H1 (cell line): ENCODE measurements at regions not wholly inside any gene's neighbourhood (a gene's known extent, or its start where the extent isn't known, plus 50 kb on each side); places are given as distances from the start of the nearest gene placed in this dataset.

Source experiments
- CTCF ChIA-PET: fragments of 300-600 bp; sonication (Branson Sonifier 250); formaldehyde crosslinking; loops from one replicate; lab custom pipeline; 2021; ENCODE audit not compliant: partially characterized antibody; lab: Charles Lee
- POLR2A ChIA-PET: fragments of 300-600 bp; sonication (Branson Sonifier 250); formaldehyde crosslinking; loops from one replicate; lab custom pipeline; 2021; ENCODE audit warnings: inconsistent platforms; ENCODE audit not compliant: partially characterized antibody; lab: Charles Lee
- DNase-seq, 2 experiments: peaks; one replicate each; pipeline versions ENCODE4 v3.0.0 to v3.0.0-alpha.2; 2010 to 2022; ENCODE audit warnings: low spot score in 2 of 2, low read depth in 1 of 2, mixed read lengths in 1 of 2
- FAIRE-seq: peaks from 2 replicates; lab custom pipeline; 2011; peaks lifted over from hg19 to GRCh38; lab: Jason Lieb, UNC
- H2AFZ ChIP-seq: 2 replicates; pipeline ENCODE4 v1.8.1; 2012; ENCODE audit warnings: low read length, inconsistent platforms
- H2AK5ac ChIP-seq: 2 replicates; pipeline ENCODE4 v1.6.1; 2013; ENCODE audit warnings: low read depth, low read length
- H2BK120ac ChIP-seq: replicated peaks from 2 replicates; pipeline ENCODE3; 2013; ENCODE audit warnings: low read depth, low read length, inconsistent platforms
- H2BK12ac ChIP-seq: 2 replicates; pipeline ENCODE4 v1.6.1; 2013; ENCODE audit warnings: low read depth, low read length
- H2BK15ac ChIP-seq: 2 replicates; pipeline ENCODE4 v1.6.1; 2013; ENCODE audit warnings: low read length
- H2BK20ac ChIP-seq: 2 replicates; pipeline ENCODE4 v1.6.1; 2013; ENCODE audit warnings: low read length
- H2BK5ac ChIP-seq: 2 replicates; pipeline ENCODE4 v1.6.1; 2013; ENCODE audit warnings: low read depth, low read length
- H3K14ac ChIP-seq: 2 replicates; pipeline ENCODE4 v1.6.1; 2013; ENCODE audit warnings: inconsistent platforms; ENCODE audit not compliant: insufficient read length
- H3K18ac ChIP-seq: 2 replicates; pipeline ENCODE4 v1.6.1; 2013; ENCODE audit warnings: low read length; ENCODE audit errors: extremely low read depth
- H3K23ac ChIP-seq: 2 replicates; pipeline ENCODE4 v1.6.1; 2013; ENCODE audit warnings: inconsistent platforms; ENCODE audit not compliant: insufficient read length
- H3K23me2 ChIP-seq: 2 replicates; pipeline ENCODE4 v1.6.1; 2013; ENCODE audit warnings: low read depth, low read length
- H3K27ac ChIP-seq: 2 replicates; pipeline ENCODE4 v1.6.1; 2011; ENCODE audit warnings: low read depth, low read length, inconsistent platforms
- H3K27me3 ChIP-seq, 4 experiments: replicated peaks in 1 of 4; 1 replicate in 1 of 4; 2 replicates in 3 of 4; pipeline versions ENCODE4 v1.6.1 to v1.8.1; 2011 to 2013; ENCODE audit warnings: low read length in 3 of 4, mild to moderate bottlenecking in 3 of 4, inconsistent platforms in 2 of 4, mixed read lengths in 2 of 4, moderate library complexity in 1 of 4; ENCODE audit not compliant: control insufficient read depth in 3 of 4, insufficient read depth in 3 of 4; ENCODE audit errors: extremely low read depth in 1 of 4
- H3K36me3 ChIP-seq, 4 experiments: 2 replicates each; pipeline versions ENCODE4 v1.6.1 to v1.8.1; 2011 to 2013; ENCODE audit warnings: mild to moderate bottlenecking in 4 of 4, low read length in 3 of 4, moderate library complexity in 2 of 4, control low read depth in 1 of 4, inconsistent platforms in 1 of 4; ENCODE audit not compliant: insufficient read depth in 4 of 4, control insufficient read depth in 2 of 4
- H3K4ac ChIP-seq: replicated peaks from 2 replicates; pipeline ENCODE3; 2013; ENCODE audit warnings: low read length, low read depth, mixed read lengths, inconsistent platforms; ENCODE audit not compliant: insufficient read length
- H3K4me1 ChIP-seq, 4 experiments: replicated peaks in 1 of 4; 1 replicate in 1 of 4; 2 replicates in 3 of 4; pipeline versions ENCODE4 v1.6.1 to v1.8.1; 2011 to 2013; ENCODE audit warnings: low read length in 3 of 4, inconsistent platforms in 2 of 4, mixed read lengths in 1 of 4; ENCODE audit not compliant: insufficient read depth in 4 of 4, control insufficient read depth in 3 of 4
- H3K4me2 ChIP-seq, 2 experiments: 2 replicates each; pipeline versions ENCODE4 v1.6.1 to v1.8.1; 2011 to 2013; ENCODE audit warnings: low read depth in 2 of 2, low read length in 2 of 2, control low read depth in 1 of 2, inconsistent platforms in 1 of 2, mild to moderate bottlenecking in 1 of 2; ENCODE audit not compliant: insufficient read depth in 1 of 2
- H3K4me3 ChIP-seq, 4 experiments: fragments of 200-600, 300-600 bp in 1 of 4; sonication (generic), shearing (Covaris generic), sonication (Bioruptor Twin) in 1 of 4; 2 replicates each; pipeline versions ENCODE4 v1.5.1 to v1.8.1; 2011 to 2016; ENCODE audit warnings: low read length in 4 of 4, low read depth in 3 of 4, control low read depth in 2 of 4, inconsistent platforms in 2 of 4, mild to moderate bottlenecking in 2 of 4, mixed read lengths in 1 of 4, moderate library complexity in 1 of 4; ENCODE audit not compliant: insufficient read depth in 2 of 4; ENCODE audit errors: extremely low read depth in 1 of 4
- H3K56ac ChIP-seq: replicated peaks from 2 replicates; pipeline ENCODE3; 2013; ENCODE audit warnings: low read depth, mild to moderate bottlenecking, mixed read lengths, low read length, inconsistent platforms; ENCODE audit not compliant: insufficient read length
- H3K79me1 ChIP-seq: 2 replicates; pipeline ENCODE4 v1.6.1; 2013; ENCODE audit warnings: low read depth, low read length, control low read depth
- H3K79me2 ChIP-seq, 2 experiments: 2 replicates each; pipeline versions ENCODE4 v1.6.1 to v1.8.1; 2012 to 2013; ENCODE audit warnings: low read length in 2 of 2, mild to moderate bottlenecking in 2 of 2, inconsistent platforms in 1 of 2; ENCODE audit not compliant: insufficient read depth in 2 of 2, control insufficient read depth in 1 of 2
- H3K9ac ChIP-seq, 4 experiments: replicated peaks in 1 of 4; 1 replicate in 1 of 4; 2 replicates in 3 of 4; pipeline versions ENCODE4 v1.6.1 to v1.8.1; 2011 to 2013; ENCODE audit warnings: low read depth in 3 of 4, low read length in 3 of 4, control low read depth in 2 of 4, mild to moderate bottlenecking in 2 of 4, moderate library complexity in 2 of 4, inconsistent platforms in 1 of 4; ENCODE audit errors: extremely low read depth in 1 of 4
- H3K9me3 ChIP-seq, 2 experiments: 2 replicates each; pipeline versions ENCODE4 v1.6.1 to v1.8.1; 2012 to 2013; ENCODE audit warnings: mild to moderate bottlenecking in 2 of 2, moderate library complexity in 2 of 2, control low read depth in 1 of 2, inconsistent platforms in 1 of 2, low read depth in 1 of 2, low read length in 1 of 2, mixed read lengths in 1 of 2; ENCODE audit not compliant: insufficient read depth in 2 of 2
- H4K20me1 ChIP-seq, 2 experiments: replicated peaks in 1 of 2; 2 replicates each; pipeline versions ENCODE3 to v1.8.1; 2011 to 2013; ENCODE audit warnings: inconsistent platforms in 2 of 2, low read length in 2 of 2, mild to moderate bottlenecking in 1 of 2; ENCODE audit not compliant: insufficient read depth in 2 of 2, control insufficient read depth in 1 of 2
- H4K5ac ChIP-seq: 2 replicates; pipeline ENCODE4 v1.6.1; 2013; ENCODE audit warnings: low read length, low read depth, mixed read lengths, inconsistent platforms; ENCODE audit not compliant: insufficient read length
- H4K8ac ChIP-seq: 2 replicates; pipeline ENCODE4 v1.8.0; 2013; ENCODE audit warnings: mild to moderate bottlenecking, moderate library complexity, low read length, inconsistent platforms; ENCODE audit not compliant: insufficient read depth; ENCODE audit errors: extremely low read depth
- H4K91ac ChIP-seq: replicated peaks from 2 replicates; pipeline ENCODE3; 2013; ENCODE audit warnings: low read length, mixed read lengths, inconsistent platforms; ENCODE audit not compliant: insufficient read length
- CHD2 ChIP-seq: IDR thresholded peaks from 2 replicates; pipeline ENCODE4 v1.6.1; 2012; ENCODE audit warnings: low read length, improper control_type of control experiment
- EZH2 ChIP-seq: fragments of 200-600 bp; sonication (generic); IDR thresholded peaks from 2 replicates; pipeline ENCODE4 v1.7.1; 2012; ENCODE audit warnings: low read depth, mild to moderate bottlenecking, moderate library complexity, low read length, inconsistent platforms; ENCODE audit not compliant: severe bottlenecking
- GABPA ChIP-seq: IDR thresholded peaks from 2 replicates; pipeline ENCODE4 v1.6.1; 2011; ENCODE audit warnings: mild to moderate bottlenecking, low read length, moderate library complexity, borderline replicate concordance; ENCODE audit not compliant: insufficient read depth
- MAFK ChIP-seq: IDR thresholded peaks from 2 replicates; pipeline ENCODE4 v1.6.1; 2012; ENCODE audit warnings: low read depth, mild to moderate bottlenecking, improper control_type of control experiment, low read length
- PHF8 ChIP-seq: fragments of 200-600 bp; sonication (generic); conservative IDR thresholded peaks from 2 replicates; pipeline ENCODE4 v1.7.1; 2012; ENCODE audit warnings: low read depth, mild to moderate bottlenecking, inconsistent platforms, low read length, moderate library complexity
- POLR2A ChIP-seq, 2 experiments: IDR thresholded peaks; 1 replicate in 1 of 2; 2 replicates in 1 of 2; pipeline ENCODE4 v1.6.1; 2011; ENCODE audit warnings: low read depth in 2 of 2, low read length in 2 of 2, mild to moderate bottlenecking in 2 of 2; ENCODE audit errors: control extremely low read depth in 1 of 2
- SIX5 ChIP-seq: IDR thresholded peaks from 2 replicates; pipeline ENCODE4 v1.6.1; 2011; ENCODE audit warnings: mild to moderate bottlenecking, low read depth, low read length
- SP1 ChIP-seq: IDR thresholded peaks from 2 replicates; pipeline ENCODE4 v1.6.1; 2011; ENCODE audit warnings: low read depth, low read length
- SP4 ChIP-seq: IDR thresholded peaks from 2 replicates; pipeline ENCODE4 v1.6.1; 2012; ENCODE audit warnings: low read length, inconsistent platforms
- SRF ChIP-seq: IDR thresholded peaks from 2 replicates; pipeline ENCODE4 v1.6.1; 2011; ENCODE audit warnings: mild to moderate bottlenecking, low read depth, low read length, moderate library complexity
- YY1 ChIP-seq: IDR thresholded peaks from 2 replicates; pipeline ENCODE4 v1.6.1; 2011; ENCODE audit warnings: low read depth, mild to moderate bottlenecking, low read length
- TF ChIP-seq, protein P1 (sequence below), 3 experiments: IDR thresholded peaks; 1 replicate in 2 of 3; 2 replicates in 1 of 3; pipeline versions ENCODE4 v1.5.1 to v1.6.1; 2011; ENCODE audit warnings: low read length in 3 of 3, mild to moderate bottlenecking in 3 of 3, inconsistent platforms in 2 of 3, low read depth in 1 of 3, moderate library complexity in 1 of 3; ENCODE audit not compliant: insufficient read depth in 1 of 3; ENCODE audit errors: control extremely low read depth in 1 of 3

DNA sequence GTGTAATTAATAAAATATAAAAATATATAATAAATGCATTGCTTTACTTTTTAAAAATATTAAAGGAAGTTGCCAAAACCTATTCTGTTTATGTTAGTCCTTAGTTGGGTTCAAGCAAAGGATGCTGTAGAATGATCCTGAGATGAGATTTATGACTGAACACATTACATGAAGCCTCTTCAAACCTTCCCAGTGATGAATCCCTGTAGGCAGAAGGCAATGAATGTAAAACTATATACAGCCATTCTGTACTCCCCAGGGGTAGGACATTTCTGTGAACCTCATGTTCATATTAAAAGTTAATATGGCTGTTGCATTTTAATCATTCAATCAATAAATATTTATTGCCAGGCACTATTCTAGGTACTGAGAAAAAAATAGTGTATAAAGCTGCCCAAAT lies 166.0 kb downstream of the RFPL4B start:
- Histone ChIP-seq H4K8ac (no peak overlapping the region), H3K79me2 (no peaks in the 10 kb centered on the region), H2AFZ (no peak overlapping the region), H2BK15ac (no peak overlapping the region), H2BK20ac (no peak overlapping the region), H3K27me3 (no peaks in the 10 kb centered on the region), H3K79me1 (no peaks in the 10 kb centered on the region), H3K36me3 (no peaks in the 10 kb centered on the region), H2BK12ac (no peak overlapping the region), H3K9me3 (no peaks in the 10 kb centered on the region), H2BK120ac (no peak overlapping the region), H3K9ac (no peak overlapping the region), H2BK5ac (no peak overlapping the region), H4K91ac (no peak overlapping the region), H3K4ac (no peak overlapping the region), H4K5ac (no peak overlapping the region), H3K27ac (no peak overlapping the region), H3K18ac (no peak overlapping the region), H3K4me2 (no peak overlapping the region), H3K14ac (no peak overlapping the region), H3K4me3 (no peak overlapping the region), H2AK5ac (no peak overlapping the region), H3K56ac (no peak overlapping the region), H4K20me1 (no peaks in the 10 kb centered on the region), H3K4me1 (no peaks in the 10 kb centered on the region), H3K23me2 (no peaks in the 10 kb centered on the region), H3K23ac (no peak overlapping the region)
- FAIRE-seq (no peak), DNase-seq (no peak)
- POLR2A ChIA-PET: no interaction called here
- CTCF ChIA-PET: no interaction called here
- TF ChIP-seq CHD2 (no peak), GABPA (no peak), SP4 (no peak), YY1 (no peak), PHF8 (no peak), MAFK (no peak), SRF (no peak), EZH2 (no peak), POLR2A (IDR thresholded peaks at IDR 0.05; ENCODE audit: control extremely low read depth in 1 of 2, low read depth in 2 of 2, low read length in 2 of 2) (no peak), SP1 (no peak), SIX5 (no peak)
- TF ChIP-seq, protein P1, sequence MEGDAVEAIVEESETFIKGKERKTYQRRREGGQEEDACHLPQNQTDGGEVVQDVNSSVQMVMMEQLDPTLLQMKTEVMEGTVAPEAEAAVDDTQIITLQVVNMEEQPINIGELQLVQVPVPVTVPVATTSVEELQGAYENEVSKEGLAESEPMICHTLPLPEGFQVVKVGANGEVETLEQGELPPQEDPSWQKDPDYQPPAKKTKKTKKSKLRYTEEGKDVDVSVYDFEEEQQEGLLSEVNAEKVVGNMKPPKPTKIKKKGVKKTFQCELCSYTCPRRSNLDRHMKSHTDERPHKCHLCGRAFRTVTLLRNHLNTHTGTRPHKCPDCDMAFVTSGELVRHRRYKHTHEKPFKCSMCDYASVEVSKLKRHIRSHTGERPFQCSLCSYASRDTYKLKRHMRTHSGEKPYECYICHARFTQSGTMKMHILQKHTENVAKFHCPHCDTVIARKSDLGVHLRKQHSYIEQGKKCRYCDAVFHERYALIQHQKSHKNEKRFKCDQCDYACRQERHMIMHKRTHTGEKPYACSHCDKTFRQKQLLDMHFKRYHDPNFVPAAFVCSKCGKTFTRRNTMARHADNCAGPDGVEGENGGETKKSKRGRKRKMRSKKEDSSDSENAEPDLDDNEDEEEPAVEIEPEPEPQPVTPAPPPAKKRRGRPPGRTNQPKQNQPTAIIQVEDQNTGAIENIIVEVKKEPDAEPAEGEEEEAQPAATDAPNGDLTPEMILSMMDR (IDR thresholded peaks at IDR 0.05; ENCODE audit: control extremely low read depth in 1 of 3, insufficient read depth in 1 of 3, low read depth in 1 of 3, low read length in 3 of 3): no peak
